ENCODE measurements at regions not wholly inside any gene's neighbourhood (a gene's known extent, or its start where the extent isn't known, plus 50 kb on each side); places are given as distances from the start of the nearest gene placed in this dataset.
A peak's percentile ranks its signal among the peaks of the same experiment; 100 is the strongest.

GRCh38 chr18:24628326-24628725 lies 167.9 kb downstream of the HRH4 start:
- DNase-seq, result no peak

- DNase-seq, result no peak
These were observed 169.5 kb downstream of the HRH4 start for GRCh38 chr18:24629921-24630320.

- DNase-seq, result no peak
These were observed 170.0 kb downstream of the HRH4 start for GRCh38 chr18:24630346-24630880.

GRCh38 chr18:24631243-24632025 lies 171.0 kb downstream of the HRH4 start:
- no peak for DNase-seq

GRCh38 chr18:24632158-24632988 lies 171.9 kb downstream of the HRH4 start:
- DNase-seq, result no peak

GRCh38 chr18:24633121-24633520 lies 172.7 kb downstream of the HRH4 start:
- no peak for DNase-seq

GRCh38 chr18:24649571-24649970 lies 189.1 kb downstream of the HRH4 start:
- DNase-seq, result no peak

GRCh38 chr18:24651434-24651833 lies 191.0 kb downstream of the HRH4 start:
- no peak for DNase-seq

- no peak for DNase-seq
These were observed 195.6 kb downstream of the HRH4 start for GRCh38 chr18:24656050-24656449.

- DNase-seq, result no peak
These were observed 196.4 kb downstream of the HRH4 start for GRCh38 chr18:24656551-24657443.

- no peak for DNase-seq
These were observed 197.0 kb downstream of the HRH4 start for GRCh38 chr18:24657444-24657842.

GRCh38 chr18:24658302-24658701 lies 197.9 kb downstream of the HRH4 start:
- no peak for DNase-seq

- peak; percentile 15 for DNase-seq
These were observed 199.6 kb downstream of the HRH4 start for GRCh38 chr18:24659827-24660720.

- no peak for DNase-seq
These were observed 200.5 kb downstream of the HRH4 start for GRCh38 chr18:24660956-24661355.

- no peak for DNase-seq
These were observed 202.0 kb downstream of the HRH4 start for GRCh38 chr18:24662412-24662821.

GRCh38 chr18:24663026-24663425 lies 202.6 kb downstream of the HRH4 start:
- no peak for DNase-seq

GRCh38 chr18:24669015-24669414 lies 208.6 kb downstream of the HRH4 start:
- no peak for DNase-seq

- no peak for DNase-seq
These were observed 209.1 kb downstream of the HRH4 start for GRCh38 chr18:24669502-24669901.

- DNase-seq, result no peak
These were observed 211.9 kb downstream of the HRH4 start for GRCh38 chr18:24672165-24672941.

GRCh38 chr18:24674200-24674599 lies 213.8 kb downstream of the HRH4 start:
- DNase-seq, result no peak

GRCh38 chr18:24674605-24675004 lies 214.2 kb downstream of the HRH4 start:
- no peak for DNase-seq
